Endodermal cell (in vitro differentiated cells): ENCODE measurements at regions not wholly inside any gene's neighbourhood (a gene's known extent, or its start where the extent isn't known, plus 50 kb on each side); places are given as distances from the start of the nearest gene placed in this dataset.

ENCODE experiments used
- DNase-seq: peaks from one replicate; pipeline ENCODE4 v3.0.0-alpha.2; 2017
- H3K27ac ChIP-seq: 2 replicates; pipeline ENCODE4 v1.5.1; 2013; ENCODE audit warnings: mild to moderate bottlenecking, low read depth, low read length, moderate library complexity
- H3K27me3 ChIP-seq: 2 replicates; pipeline ENCODE4 v1.6.1; 2013; ENCODE audit warnings: mild to moderate bottlenecking, low read length, moderate library complexity; ENCODE audit not compliant: insufficient read depth, control insufficient read depth, poor library complexity, severe bottlenecking
- H3K36me3 ChIP-seq: 2 replicates; pipeline ENCODE4 v1.7.0; 2013; ENCODE audit warnings: mild to moderate bottlenecking, low read length, moderate library complexity; ENCODE audit not compliant: control insufficient read depth, insufficient read depth
- H3K4me1 ChIP-seq: one replicate; pipeline ENCODE4 v1.7.0; 2013; ENCODE audit warnings: low read length; ENCODE audit not compliant: control insufficient read depth, insufficient read depth
- H3K4me3 ChIP-seq: 2 replicates; pipeline ENCODE4 v1.5.1; 2013; ENCODE audit warnings: mild to moderate bottlenecking, low read length, moderate library complexity
- H3K9ac ChIP-seq: 2 replicates; pipeline ENCODE4 v1.6.1; 2013; ENCODE audit warnings: mild to moderate bottlenecking, low read length, moderate library complexity; ENCODE audit not compliant: poor library complexity, severe bottlenecking; ENCODE audit errors: extremely low read depth
- H3K9me3 ChIP-seq: 2 replicates; pipeline ENCODE4 v1.6.1; 2013; ENCODE audit warnings: mild to moderate bottlenecking, low read length, moderate library complexity; ENCODE audit not compliant: control insufficient read depth
- H3K27ac Mint-ChIP-seq: 2 replicates; pipeline ENCODE4 v1.8.0; 2020; ENCODE audit warnings: mixed read lengths
- H3K27me3 Mint-ChIP-seq: 2 replicates; pipeline ENCODE4 v1.8.0; 2021; ENCODE audit warnings: mild to moderate bottlenecking, mixed read lengths; ENCODE audit not compliant: insufficient read depth
- H3K36me3 Mint-ChIP-seq: 2 replicates; pipeline ENCODE4 v1.8.0; 2020; ENCODE audit warnings: low read depth, mixed read lengths
- H3K4me1 Mint-ChIP-seq: 2 replicates; pipeline ENCODE4 v1.8.0; 2020; ENCODE audit warnings: mixed read lengths
- H3K4me3 Mint-ChIP-seq: 2 replicates; pipeline ENCODE4 v1.8.0; 2020; ENCODE audit warnings: mild to moderate bottlenecking, moderate library complexity, mixed read lengths
- H3K9me3 Mint-ChIP-seq: 2 replicates; pipeline ENCODE4 v1.8.0; 2020; ENCODE audit warnings: mild to moderate bottlenecking, mixed read lengths
- CTCF ChIP-seq: fragments of 200-600 bp; sonication (generic); conservative IDR thresholded peaks from 2 replicates; pipeline ENCODE4 v1.5.0; 2021; ENCODE audit warnings: antibody characterized with exemption, mild to moderate bottlenecking
- WGBS, 2 experiments: methylation state at CpG; one replicate each; pipeline versions ENCODE4 v1.1.5 to v1.1.7; 2013; ENCODE audit warnings: missing lambda C conversion rate in 2 of 2, mixed read lengths in 1 of 2; ENCODE audit not compliant: insufficient coverage in 1 of 2, insufficient read length in 1 of 2; 5-methylcytosine and 5-hydroxymethylcytosine counted together

GRCh38 chr1:239307886-239308285 is 78.5 kb upstream of the CHRM3 start:
- whole genome bisulfite sequencing, 2 experiments = 93 to 100% methylated on average over 1 of the region's 2 CpGs
- Histone ChIP-seq H3K27me3 (no peaks in the 10 kb centered on the region), H3K27ac (no peak overlapping the region), H3K36me3 (no peaks in the 10 kb centered on the region), H3K4me3 (no peak overlapping the region), H3K9ac (no peak overlapping the region), H3K4me1 (no peaks in the 10 kb centered on the region), H3K9me3 (no peaks in the 10 kb centered on the region)
- Mint-ChIP-seq H3K4me1 (no peaks in the 10 kb centered on the region), H3K9me3 (no peaks in the 10 kb centered on the region), H3K36me3 (no peaks in the 10 kb centered on the region), H3K27ac (no peak overlapping the region), H3K27me3 (no peaks in the 10 kb centered on the region), H3K4me3 (no peak overlapping the region)
- DNase-seq = no peak
- no peak for TF ChIP-seq CTCF

- no peaks in the 10 kb centered on the region for H3K36me3 ChIP-seq
- H3K27ac ChIP-seq = no peak overlapping the region
- no peak for TF ChIP-seq CTCF
- Mint-ChIP-seq H3K27me3 (no peaks in the 10 kb centered on the region), H3K36me3 (no peaks in the 10 kb centered on the region), H3K9me3 (no peaks in the 10 kb centered on the region), H3K4me1 (no peaks in the 10 kb centered on the region), H3K4me3 (no peak overlapping the region), H3K27ac (no peak overlapping the region)
- no peaks in the 10 kb centered on the region for H3K4me1 ChIP-seq
- WGBS, 2 experiments = 90 to 96% methylated on average over 3 to 4 of the region's 5 CpGs
- no peaks in the 10 kb centered on the region for H3K9me3 ChIP-seq
- H3K4me3 ChIP-seq = no peak overlapping the region
- no peak overlapping the region for H3K9ac ChIP-seq
- H3K27me3 ChIP-seq = no peaks in the 10 kb centered on the region
- DNase-seq = no peak
These were observed 79.9 kb upstream of the CHRM3 start for GRCh38 chr1:239306426-239306825.

- H3K4me1 ChIP-seq = no peaks in the 10 kb centered on the region
- H3K27ac ChIP-seq = no peak overlapping the region
- no peaks in the 10 kb centered on the region for H3K27me3 ChIP-seq
- no peaks in the 10 kb centered on the region for H3K36me3 Mint-ChIP-seq
- no peaks in the 10 kb centered on the region for H3K27me3 Mint-ChIP-seq
- 93 to 94% methylated on average over 3 to 8 of the region's 9 CpGs for WGBS, 2 experiments
- no peak overlapping the region for H3K4me3 Mint-ChIP-seq
- no peak overlapping the region for H3K4me3 ChIP-seq
- H3K9ac ChIP-seq = no peak overlapping the region
- H3K36me3 ChIP-seq = no peaks in the 10 kb centered on the region
- TF ChIP-seq CTCF = no peak
- H3K9me3 Mint-ChIP-seq = no peaks in the 10 kb centered on the region
- H3K4me1 Mint-ChIP-seq = no peaks in the 10 kb centered on the region
- no peaks in the 10 kb centered on the region for H3K9me3 ChIP-seq
- no peak overlapping the region for H3K27ac Mint-ChIP-seq
- DNase-seq = no peak
These were observed 83.1 kb upstream of the CHRM3 start for GRCh38 chr1:239303289-239303688.
